IMR-90 (cell line): ENCODE measurements at regions not wholly inside any gene's neighbourhood (a gene's known extent, or its start where the extent isn't known, plus 50 kb on each side); places are given as distances from the start of the nearest gene placed in this dataset.

ENCODE experiments used
- ATAC-seq: fragments of 200-7000 bp; cut with Tn5 transposase; 2 replicates; pipeline ENCODE4 v1.9.1; 2020; ENCODE audit warnings: low read depth, mild to moderate bottlenecking, moderate library complexity
- BruUV-seq: library from RNA; stranded (reverse); fragments of 400-500 nt; replicated peaks from 2 replicates; lab custom pipeline; 2021; lab: Mats Ljungman, UMichigan
- CTCF ChIA-PET: fragments of 300-600 bp; formaldehyde crosslinking; extraction: SDS; loops from one replicate; lab custom pipeline; 2021; ENCODE audit warnings: antibody characterized with exemption; lab: Yijun Ruan, JAX
- POLR2A ChIA-PET: fragments of 300-600 bp; sonication (Branson Sonifier 250); formaldehyde crosslinking; loops from one replicate; lab custom pipeline; 2022; ENCODE audit warnings: antibody characterized with exemption; ENCODE audit not compliant: unreplicated experiment; lab: Charles Lee
- DNase-seq: peaks from one replicate; pipeline ENCODE4 v3.0.0; 2013
- H2AFZ ChIP-seq: replicated peaks from 2 replicates; pipeline ENCODE3; 2013; ENCODE audit warnings: low read length, mild to moderate bottlenecking; ENCODE audit not compliant: poor library complexity
- H2AK5ac ChIP-seq: 2 replicates; pipeline ENCODE4 v1.6.1; 2013; ENCODE audit warnings: low read depth, low read length, inconsistent platforms
- H2AK9ac ChIP-seq: replicated peaks from 2 replicates; pipeline ENCODE3; 2013; ENCODE audit warnings: mild to moderate bottlenecking, low read depth, low read length, moderate library complexity; ENCODE audit not compliant: poor library complexity
- H2BK120ac ChIP-seq: 2 replicates; pipeline ENCODE4 v1.6.1; 2013; ENCODE audit warnings: low read depth, low read length, inconsistent platforms
- H2BK15ac ChIP-seq: 3 replicates; pipeline ENCODE4 v1.6.1; 2013; ENCODE audit warnings: low read depth, low read length, inconsistent platforms
- H2BK20ac ChIP-seq: 2 replicates; pipeline ENCODE4 v1.6.1; 2013; ENCODE audit warnings: low read depth, mild to moderate bottlenecking, inconsistent platforms, low read length, moderate library complexity
- H2BK5ac ChIP-seq: 2 replicates; pipeline ENCODE4 v1.6.1; 2013; ENCODE audit warnings: mild to moderate bottlenecking, low read depth, low read length, inconsistent platforms; ENCODE audit not compliant: poor library complexity, severe bottlenecking
- H3K14ac ChIP-seq: replicated peaks from 2 replicates; pipeline ENCODE4 v1.6.1; 2013; ENCODE audit warnings: low read depth, low read length, inconsistent platforms
- H3K18ac ChIP-seq: 2 replicates; pipeline ENCODE4 v1.6.1; 2013; ENCODE audit warnings: low read depth, low read length, control low read depth
- H3K23ac ChIP-seq: 2 replicates; pipeline ENCODE4 v1.6.1; 2013; ENCODE audit warnings: low read depth, low read length, inconsistent platforms
- H3K27ac ChIP-seq: 2 replicates; pipeline ENCODE4 v1.5.1; 2013; ENCODE audit warnings: mild to moderate bottlenecking, control low read depth, low read length; ENCODE audit not compliant: insufficient read depth
- H3K27me3 ChIP-seq: 2 replicates; pipeline ENCODE4 v1.6.1; 2013; ENCODE audit warnings: low read length; ENCODE audit not compliant: control insufficient read depth, insufficient read depth
- H3K36me3 ChIP-seq: 2 replicates; pipeline ENCODE4 v1.6.1; 2013; ENCODE audit warnings: low read length, mixed read lengths; ENCODE audit not compliant: control insufficient read depth, insufficient read depth
- H3K4ac ChIP-seq: 2 replicates; pipeline ENCODE4 v1.6.1; 2013; ENCODE audit warnings: low read depth, low read length, inconsistent platforms
- H3K4me1 ChIP-seq: 2 replicates; pipeline ENCODE4 v1.6.1; 2013; ENCODE audit warnings: low read length, mixed read lengths; ENCODE audit not compliant: control insufficient read depth, insufficient read depth
- H3K4me2 ChIP-seq: 2 replicates; pipeline ENCODE4 v1.6.1; 2013; ENCODE audit warnings: low read depth, mild to moderate bottlenecking, control low read depth, low read length, moderate library complexity
- H3K4me3 ChIP-seq: 2 replicates; pipeline ENCODE4 v1.5.1; 2013; ENCODE audit warnings: low read depth, mild to moderate bottlenecking, control low read depth, low read length, moderate library complexity; ENCODE audit not compliant: insufficient read depth
- H3K56ac ChIP-seq: 2 replicates; pipeline ENCODE4 v1.6.1; 2013; ENCODE audit warnings: low read length, inconsistent platforms; ENCODE audit not compliant: insufficient read depth; ENCODE audit errors: extremely low read depth
- H3K79me1 ChIP-seq, 2 experiments: 2 replicates each; pipeline ENCODE4 v1.6.1; 2013; ENCODE audit warnings: low read length in 2 of 2, inconsistent platforms in 1 of 2, low read depth in 1 of 2
- H3K9ac ChIP-seq: 2 replicates; pipeline ENCODE4 v1.6.1; 2013; ENCODE audit warnings: low read depth, low read length, control low read depth
- H3K9me1 ChIP-seq: 2 replicates; pipeline ENCODE4 v1.6.1; 2013; ENCODE audit warnings: low read length, inconsistent platforms; ENCODE audit not compliant: insufficient read depth
- H3K9me3 ChIP-seq: 2 replicates; pipeline ENCODE4 v1.6.1; 2013; ENCODE audit warnings: low read length; ENCODE audit not compliant: control insufficient read depth, insufficient read depth
- H4K20me1 ChIP-seq: 2 replicates; pipeline ENCODE4 v1.6.1; 2013; ENCODE audit warnings: low read length, inconsistent platforms; ENCODE audit not compliant: insufficient read depth
- H4K5ac ChIP-seq: 2 replicates; pipeline ENCODE4 v1.6.1; 2013; ENCODE audit warnings: mild to moderate bottlenecking, low read depth, low read length, control low read depth
- H4K8ac ChIP-seq, 2 experiments: 2 replicates each; pipeline ENCODE4 v1.6.1; 2013; ENCODE audit warnings: low read depth in 2 of 2, low read length in 2 of 2, control low read depth in 1 of 2, inconsistent platforms in 1 of 2
- H4K91ac ChIP-seq: 2 replicates; pipeline ENCODE4 v1.6.1; 2013; ENCODE audit warnings: low read depth, low read length, inconsistent platforms; ENCODE audit not compliant: insufficient read depth
- BHLHE40 ChIP-seq: fragments of 150-350 bp; IDR thresholded peaks from 2 replicates; pipeline ENCODE4 v1.6.1; 2016; ENCODE audit warnings: mild to moderate bottlenecking, low read depth, low read length
- CEBPB ChIP-seq: IDR thresholded peaks from 2 replicates; pipeline ENCODE4 v1.6.1; 2012; ENCODE audit warnings: low read depth, low read length, improper control_type of control experiment
- CHD1 ChIP-seq: IDR thresholded peaks from 2 replicates; pipeline ENCODE4 v1.6.1; 2012; ENCODE audit warnings: low read depth, low read length, improper control_type of control experiment
- FOS ChIP-seq: fragments of 150-350 bp; IDR thresholded peaks from 2 replicates; pipeline ENCODE4 v1.6.1; 2016; ENCODE audit warnings: low read depth, low read length
- MAFK ChIP-seq: IDR thresholded peaks from 2 replicates; pipeline ENCODE4 v1.6.1; 2012; ENCODE audit warnings: low read depth, low read length, improper control_type of control experiment
- MAZ ChIP-seq: IDR thresholded peaks from 2 replicates; pipeline ENCODE4 v1.6.1; 2012; ENCODE audit warnings: low read depth, mild to moderate bottlenecking, low read length, improper control_type of control experiment, moderate library complexity, borderline replicate concordance
- MXI1 ChIP-seq: IDR thresholded peaks from 2 replicates; pipeline ENCODE4 v1.6.1; 2012; ENCODE audit warnings: low read depth, mild to moderate bottlenecking, low read length, moderate library complexity, borderline replicate concordance
- NFE2L2 ChIP-seq: fragments of 150-350 bp; IDR thresholded peaks from 2 replicates; pipeline ENCODE4 v1.6.1; 2016; ENCODE audit warnings: low read depth, mild to moderate bottlenecking, low read length
- POLR2A ChIP-seq: IDR thresholded peaks from 2 replicates; pipeline ENCODE4 v1.6.1; 2012; ENCODE audit warnings: mild to moderate bottlenecking, low read depth, low read length
- RAD21 ChIP-seq: IDR thresholded peaks from 2 replicates; pipeline ENCODE4 v1.6.1; 2012; ENCODE audit warnings: low read length, improper control_type of control experiment
- RCOR1 ChIP-seq: IDR thresholded peaks from 2 replicates; pipeline ENCODE4 v1.6.1; 2012; ENCODE audit warnings: mild to moderate bottlenecking, low read length, improper control_type of control experiment; ENCODE audit not compliant: insufficient replicate concordance
- RFX5 ChIP-seq: IDR thresholded peaks from 2 replicates; pipeline ENCODE4 v1.8.0; 2012; ENCODE audit warnings: low read depth, mild to moderate bottlenecking, low read length, moderate library complexity
- SMC3 ChIP-seq: fragments of 150-350 bp; IDR thresholded peaks from 2 replicates; pipeline ENCODE4 v1.6.1; 2016; ENCODE audit warnings: low read depth, mild to moderate bottlenecking, antibody characterized with exemption, low read length, moderate library complexity
- WGBS, 2 experiments: methylation state at CpG; one replicate each; pipeline versions ENCODE4 v1.1.5 to v1.1.7; 2013; ENCODE audit warnings: missing lambda C conversion rate in 2 of 2; ENCODE audit not compliant: insufficient read length in 1 of 2; ENCODE audit errors: extremely low coverage in 2 of 2; 5-methylcytosine and 5-hydroxymethylcytosine counted together
- dilution Hi-C: fragments of 300-500 bp; cut with HindIII; formaldehyde crosslinking; loops from one replicate; pipeline ENCODE4 v1.14.3; 2018; ENCODE audit warnings: low sequenced_read_pairs; ENCODE audit not compliant: unreplicated experiment
- in situ Hi-C: fragments of 300-500 bp; cut with MboI; formaldehyde crosslinking; loops from 3 replicates; pipeline ENCODE4 v1.14.3; 2019; ENCODE audit warnings: low sequenced_read_pairs, inconsistent platforms, mixed read lengths
- intact Hi-C: fragments of 100-400 bp; cut with micrococcal nuclease; formaldehyde crosslinking; loops from 2 replicates; pipeline ENCODE4 v1.10.0; 2022
- TF ChIP-seq, protein P1 (sequence below): fragments of 150-350 bp; IDR thresholded peaks from 2 replicates; pipeline ENCODE4 v1.6.1; 2017; ENCODE audit warnings: mild to moderate bottlenecking, antibody characterized with exemption, low read length, low read depth
- TF ChIP-seq, protein P2 (sequence below): fragments of 150-350 bp; IDR thresholded peaks from 2 replicates; pipeline ENCODE4 v1.6.1; 2016; ENCODE audit warnings: low read depth, mild to moderate bottlenecking, low read length, moderate library complexity, borderline replicate concordance
- TF ChIP-seq, protein P3 (sequence below): conservative IDR thresholded peaks from 2 replicates; pipeline ENCODE4 v1.5.1; 2012; ENCODE audit warnings: mild to moderate bottlenecking, low read depth, low read length, improper control_type of control experiment

DNA sequence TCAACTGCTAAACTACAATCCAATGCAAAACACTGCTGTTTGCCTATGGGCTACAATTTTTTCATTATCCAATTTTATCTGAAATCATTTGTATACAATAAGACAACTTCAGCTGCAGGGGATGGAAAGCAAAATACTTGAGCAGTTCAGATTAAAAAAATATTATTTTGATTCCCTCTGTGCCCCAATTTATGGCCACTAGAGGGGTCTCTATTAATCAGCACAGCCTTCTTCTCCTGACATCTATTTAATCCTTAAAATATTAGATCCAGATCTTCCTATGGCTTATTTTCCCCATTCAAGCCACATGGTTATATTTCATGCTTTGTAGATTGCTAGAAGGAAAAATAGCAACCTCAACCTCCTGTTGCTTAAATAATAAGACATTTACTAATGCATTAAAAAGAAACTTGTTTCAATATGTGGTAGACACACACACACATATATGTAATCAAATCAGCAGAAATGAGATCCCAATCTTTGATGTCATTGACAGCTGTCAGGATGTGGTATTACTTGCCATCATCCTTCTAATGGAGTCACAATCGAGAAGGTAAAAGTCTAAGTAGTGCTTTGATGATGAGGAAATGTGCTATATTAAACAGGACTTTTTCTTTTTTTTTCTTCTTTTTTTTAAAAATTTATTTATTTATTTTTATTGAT, 104.2 kb downstream of the P2RY1 start:
- no peak overlapping the region for H3K23ac ChIP-seq
- no peaks in the 10 kb centered on the region for H4K20me1 ChIP-seq
- no peaks in the 10 kb centered on the region for H3K36me3 ChIP-seq
- no peaks in the 10 kb centered on the region for H3K9me3 ChIP-seq
- no peak overlapping the region for H3K4me2 ChIP-seq
- no peaks in the 10 kb centered on the region for H3K79me1 ChIP-seq
- no peak overlapping the region for H2AFZ ChIP-seq
- dilution Hi-C loops, result no loop called here
- no peak overlapping the region for H3K9ac ChIP-seq
- no peak overlapping the region for H3K18ac ChIP-seq
- H2BK15ac ChIP-seq, result no peak overlapping the region
- H4K91ac ChIP-seq, result no peak overlapping the region
- H3K9me1 ChIP-seq, result no peaks in the 10 kb centered on the region
- no peak overlapping the region for H3K4me3 ChIP-seq
- intact Hi-C loops, result no loop called here
- in situ Hi-C loops, result no loop called here
- no CpG with 5 or more reads among the region's 1 CpG for WGBS, 2 experiments
- no peak overlapping the region for H3K14ac ChIP-seq
- no peak overlapping the region for H2AK9ac ChIP-seq
- no peak for ATAC-seq
- no peak overlapping the region for H3K4ac ChIP-seq
- CTCF ChIA-PET, result no interaction called here
- no TSS peak for BruUV-seq
- H4K5ac ChIP-seq, result no peak overlapping the region
- H2BK120ac ChIP-seq, result no peak overlapping the region
- H3K27ac ChIP-seq, result no peak overlapping the region
- H3K56ac ChIP-seq, result no peak overlapping the region
- no peak for DNase-seq
- no peak overlapping the region for H4K8ac ChIP-seq
- TF ChIP-seq RCOR1 (no peak), SMC3 (no peak), POLR2A (no peak), RFX5 (no peak), BHLHE40 (no peak), CEBPB (no peak), CHD1 (no peak), MAFK (no peak), RAD21 (no peak), MXI1 (no peak), FOS (no peak), MAZ (no peak), NFE2L2 (no peak)
- TF ChIP-seq, protein P1, sequence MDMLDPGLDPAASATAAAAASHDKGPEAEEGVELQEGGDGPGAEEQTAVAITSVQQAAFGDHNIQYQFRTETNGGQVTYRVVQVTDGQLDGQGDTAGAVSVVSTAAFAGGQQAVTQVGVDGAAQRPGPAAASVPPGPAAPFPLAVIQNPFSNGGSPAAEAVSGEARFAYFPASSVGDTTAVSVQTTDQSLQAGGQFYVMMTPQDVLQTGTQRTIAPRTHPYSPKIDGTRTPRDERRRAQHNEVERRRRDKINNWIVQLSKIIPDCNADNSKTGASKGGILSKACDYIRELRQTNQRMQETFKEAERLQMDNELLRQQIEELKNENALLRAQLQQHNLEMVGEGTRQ, result no peak
- TF ChIP-seq, protein P2, sequence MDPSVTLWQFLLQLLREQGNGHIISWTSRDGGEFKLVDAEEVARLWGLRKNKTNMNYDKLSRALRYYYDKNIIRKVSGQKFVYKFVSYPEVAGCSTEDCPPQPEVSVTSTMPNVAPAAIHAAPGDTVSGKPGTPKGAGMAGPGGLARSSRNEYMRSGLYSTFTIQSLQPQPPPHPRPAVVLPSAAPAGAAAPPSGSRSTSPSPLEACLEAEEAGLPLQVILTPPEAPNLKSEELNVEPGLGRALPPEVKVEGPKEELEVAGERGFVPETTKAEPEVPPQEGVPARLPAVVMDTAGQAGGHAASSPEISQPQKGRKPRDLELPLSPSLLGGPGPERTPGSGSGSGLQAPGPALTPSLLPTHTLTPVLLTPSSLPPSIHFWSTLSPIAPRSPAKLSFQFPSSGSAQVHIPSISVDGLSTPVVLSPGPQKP, result no peak
- TF ChIP-seq, protein P3, sequence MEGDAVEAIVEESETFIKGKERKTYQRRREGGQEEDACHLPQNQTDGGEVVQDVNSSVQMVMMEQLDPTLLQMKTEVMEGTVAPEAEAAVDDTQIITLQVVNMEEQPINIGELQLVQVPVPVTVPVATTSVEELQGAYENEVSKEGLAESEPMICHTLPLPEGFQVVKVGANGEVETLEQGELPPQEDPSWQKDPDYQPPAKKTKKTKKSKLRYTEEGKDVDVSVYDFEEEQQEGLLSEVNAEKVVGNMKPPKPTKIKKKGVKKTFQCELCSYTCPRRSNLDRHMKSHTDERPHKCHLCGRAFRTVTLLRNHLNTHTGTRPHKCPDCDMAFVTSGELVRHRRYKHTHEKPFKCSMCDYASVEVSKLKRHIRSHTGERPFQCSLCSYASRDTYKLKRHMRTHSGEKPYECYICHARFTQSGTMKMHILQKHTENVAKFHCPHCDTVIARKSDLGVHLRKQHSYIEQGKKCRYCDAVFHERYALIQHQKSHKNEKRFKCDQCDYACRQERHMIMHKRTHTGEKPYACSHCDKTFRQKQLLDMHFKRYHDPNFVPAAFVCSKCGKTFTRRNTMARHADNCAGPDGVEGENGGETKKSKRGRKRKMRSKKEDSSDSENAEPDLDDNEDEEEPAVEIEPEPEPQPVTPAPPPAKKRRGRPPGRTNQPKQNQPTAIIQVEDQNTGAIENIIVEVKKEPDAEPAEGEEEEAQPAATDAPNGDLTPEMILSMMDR, result no peak
- no peak overlapping the region for H2AK5ac ChIP-seq
- H2BK20ac ChIP-seq, result no peak overlapping the region
- no peak overlapping the region for H2BK5ac ChIP-seq
- no peaks in the 10 kb centered on the region for H3K27me3 ChIP-seq
- H3K4me1 ChIP-seq, result no peaks in the 10 kb centered on the region
- POLR2A ChIA-PET, result no interaction called here
